GM12878 (cell line): ENCODE measurements at regions not wholly inside any gene's neighbourhood (a gene's known extent, or its start where the extent isn't known, plus 50 kb on each side); places are given as distances from the start of the nearest gene placed in this dataset.

Experiments
- ATAC-seq: fragments of 200-7000 bp; cut with Tn5 transposase; 3 replicates; pipeline ENCODE4 v1.9.1; 2020; ENCODE audit warnings: mild to moderate bottlenecking, moderate library complexity
- BruUV-seq: library from RNA; stranded (reverse); fragments of 400-500 nt; replicated peaks from 2 replicates; lab custom pipeline; 2021; lab: Mats Ljungman, UMichigan
- CTCF ChIA-PET: fragments of 300-600 bp; sonication (Branson Sonifier 250); formaldehyde crosslinking; extraction: SDS; loops from one replicate; lab custom pipeline; 2021; ENCODE audit warnings: inconsistent platforms; lab: Yijun Ruan, JAX
- POLR2A ChIA-PET: fragments of 350-600 bp; formaldehyde crosslinking; extraction: SDS; loops from one replicate; lab custom pipeline; 2021; ENCODE audit warnings: inconsistent platforms; lab: Charles Lee
- RAD21 ChIA-PET: fragments of 300-600 bp; sonication (Branson Sonifier 250); formaldehyde crosslinking; loops from one replicate; lab custom pipeline; 2023; ENCODE audit warnings: antibody characterized with exemption; ENCODE audit not compliant: unreplicated experiment; lab: Charles Lee
- SMC1A ChIA-PET: fragments of 300-600 bp; sonication (Branson Sonifier 250); formaldehyde crosslinking; loops from one replicate; lab custom pipeline; 2023; ENCODE audit not compliant: unreplicated experiment, uncharacterized antibody; lab: Charles Lee
- DNase-seq: peaks from one replicate; pipeline ENCODE4 v3.0.0-alpha.2; 2011; ENCODE audit warnings: low read depth, low spot score
- FAIRE-seq: peaks from 3 replicates; lab custom pipeline; 2011; peaks lifted over from hg19 to GRCh38; lab: Jason Lieb, UNC
- H2AFZ ChIP-seq: 2 replicates; pipeline ENCODE4 v1.6.0; 2011; ENCODE audit warnings: low read depth, low read length, control low read depth; ENCODE audit not compliant: control insufficient read depth
- H3K27ac ChIP-seq: 2 replicates; pipeline ENCODE4 v1.5.1; 2011; ENCODE audit warnings: control low read depth; ENCODE audit not compliant: control insufficient read depth, insufficient read depth
- H3K27me3 ChIP-seq, 2 experiments: replicated peaks in 1 of 2; 2 replicates each; pipeline versions ENCODE4 v1.6.0 to v1.6.1; 2011; ENCODE audit warnings: low read length in 1 of 2; ENCODE audit not compliant: control insufficient read depth in 2 of 2, insufficient read depth in 2 of 2
- H3K36me3 ChIP-seq, 2 experiments: 2 replicates each; pipeline ENCODE4 v1.5.1; 2011; ENCODE audit warnings: low read length in 1 of 2; ENCODE audit not compliant: control insufficient read depth in 2 of 2, insufficient read depth in 2 of 2
- H3K4me1 ChIP-seq: 2 replicates; pipeline ENCODE4 v1.6.1; 2011; ENCODE audit warnings: mild to moderate bottlenecking, low read length, moderate library complexity, mixed read lengths; ENCODE audit not compliant: control insufficient read depth, insufficient read depth
- H3K4me2 ChIP-seq: 2 replicates; pipeline ENCODE4 v1.6.0; 2011; ENCODE audit warnings: control low read depth; ENCODE audit not compliant: control insufficient read depth, insufficient read depth
- H3K4me3 ChIP-seq: fragments of 200-600 bp; sonication (generic); 2 replicates; pipeline ENCODE4 v1.5.1; 2016
- H3K79me2 ChIP-seq: 2 replicates; pipeline ENCODE4 v1.6.0; 2011; ENCODE audit warnings: low read length; ENCODE audit not compliant: control insufficient read depth, insufficient read depth
- H3K9ac ChIP-seq: 2 replicates; pipeline ENCODE4 v1.8.0; 2011; ENCODE audit warnings: low read length, control low read depth, mixed read lengths; ENCODE audit not compliant: control insufficient read depth, insufficient read depth
- H3K9me3 ChIP-seq: replicated peaks from 3 replicates; pipeline ENCODE4 v1.5.1; 2011; ENCODE audit warnings: mild to moderate bottlenecking, low read length; ENCODE audit not compliant: control insufficient read depth, insufficient read depth
- H4K20me1 ChIP-seq: 2 replicates; pipeline ENCODE4 v1.6.0; 2011; ENCODE audit not compliant: control insufficient read depth, insufficient read depth
- FOXK2 ChIP-seq: fragments of 450-650 bp; IDR thresholded peaks from 2 replicates; pipeline ENCODE4 v1.6.1; 2017; ENCODE audit warnings: mild to moderate bottlenecking, moderate library complexity
- KAT2A ChIP-seq: conservative IDR thresholded peaks from 2 replicates; pipeline ENCODE4 v1.6.1; 2011; ENCODE audit warnings: low read depth, low read length; ENCODE audit not compliant: control insufficient read depth
- POU2F2 ChIP-seq: IDR thresholded peaks from 3 replicates; pipeline ENCODE4 v1.6.1; 2011; ENCODE audit warnings: low read depth, mild to moderate bottlenecking, low read length, borderline replicate concordance
- RB1 ChIP-seq: fragments of 450-650 bp; formaldehyde crosslinking; IDR thresholded peaks from 2 replicates; pipeline ENCODE4 v1.6.1; 2017; ENCODE audit warnings: mild to moderate bottlenecking, borderline replicate concordance
- RCOR1 ChIP-seq: conservative IDR thresholded peaks from 2 replicates; pipeline ENCODE4 v1.6.1; 2012; ENCODE audit warnings: low read depth, low read length, improper control_type of control experiment
- TARDBP ChIP-seq: IDR thresholded peaks from 2 replicates; pipeline ENCODE4 v1.6.1; 2016; ENCODE audit warnings: borderline replicate concordance
- in situ Hi-C: fragments of 300-500 bp; cut with MboI; formaldehyde crosslinking; loops from 9 replicates; pipeline ENCODE4 v1.14.3; 2018; ENCODE audit warnings: mixed read lengths
- intact Hi-C: fragments of 100-400 bp; cut with micrococcal nuclease; formaldehyde crosslinking; loops from one replicate; pipeline ENCODE4 v1.14.2; 2022; ENCODE audit not compliant: unreplicated experiment
- TF ChIP-seq, protein P1 (sequence below): IDR thresholded peaks from 2 replicates; pipeline ENCODE4 v1.6.1; 2011; ENCODE audit warnings: mild to moderate bottlenecking, low read depth, low read length, moderate library complexity; ENCODE audit not compliant: insufficient replicate concordance
- TF ChIP-seq, protein P2 (sequence below): IDR thresholded peaks from 2 replicates; pipeline ENCODE4 v1.6.1; 2012; ENCODE audit warnings: low read depth, low read length, improper control_type of control experiment

DNA sequence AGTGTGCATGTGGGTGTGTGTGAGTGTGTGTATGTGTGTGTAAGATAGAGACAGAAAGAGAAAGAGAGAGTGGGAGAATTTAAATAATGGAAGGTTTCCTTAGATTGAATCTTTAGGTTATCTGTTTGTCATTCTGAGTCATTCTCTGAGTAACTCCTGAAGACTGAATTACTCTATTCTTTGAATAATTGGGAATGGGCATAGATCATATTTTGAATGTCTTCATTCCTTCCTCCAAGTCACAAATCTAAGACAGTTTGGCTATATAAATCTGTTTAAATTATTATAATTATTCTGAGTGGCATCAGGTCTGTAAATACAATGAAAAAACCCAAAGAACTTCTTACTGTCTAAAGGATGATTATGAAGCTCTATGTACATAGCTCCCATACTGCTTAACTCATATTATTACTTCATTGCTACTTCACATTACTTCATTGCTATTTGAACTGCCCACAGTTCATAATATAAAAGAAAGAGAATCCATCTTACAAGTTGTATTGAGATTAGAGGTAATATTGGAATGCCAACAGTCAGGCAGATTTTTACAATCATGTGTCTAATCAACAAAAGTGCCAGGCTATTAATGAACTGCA lies 346.6 kb upstream of the CCDC179 start:
- DNase-seq (no peak), ATAC-seq (no peak), FAIRE-seq (no peak)
- ChIA-PET POLR2A (no interaction called here), SMC1A (interaction anchor here (1.1 kb wide), 1 partner anchor 11 kb away, joined by 3 read pairs; no protein-coding TSS in a partner anchor), CTCF (interaction anchor here (1.1 kb wide), 1 partner anchor 186 kb away, joined by 3 read pairs; no protein-coding TSS in a partner anchor), RAD21 (no interaction called here)
- Histone ChIP-seq H3K27ac (no peak overlapping the region), H3K4me2 (no peak overlapping the region), H3K9ac (no peak overlapping the region), H3K27me3 (no peaks in the 10 kb centered on the region), H3K4me1 (no peaks in the 10 kb centered on the region), H3K4me3 (no peak overlapping the region), H3K36me3 (no peaks in the 10 kb centered on the region), H3K9me3 (no peaks in the 10 kb centered on the region; the same call in 2 of the 3 replicates), H3K79me2 (no peaks in the 10 kb centered on the region), H4K20me1 (no peaks in the 10 kb centered on the region), H2AFZ (no peak overlapping the region)
- in situ Hi-C loops (no loop called here), intact Hi-C loops (no loop called here)
- no TSS peak for BruUV-seq
- TF ChIP-seq TARDBP (no peak), POU2F2 (no peak), FOXK2 (no peak), KAT2A (no peak), RCOR1 (no peak), RB1 (no peak)
- TF ChIP-seq, protein P1, sequence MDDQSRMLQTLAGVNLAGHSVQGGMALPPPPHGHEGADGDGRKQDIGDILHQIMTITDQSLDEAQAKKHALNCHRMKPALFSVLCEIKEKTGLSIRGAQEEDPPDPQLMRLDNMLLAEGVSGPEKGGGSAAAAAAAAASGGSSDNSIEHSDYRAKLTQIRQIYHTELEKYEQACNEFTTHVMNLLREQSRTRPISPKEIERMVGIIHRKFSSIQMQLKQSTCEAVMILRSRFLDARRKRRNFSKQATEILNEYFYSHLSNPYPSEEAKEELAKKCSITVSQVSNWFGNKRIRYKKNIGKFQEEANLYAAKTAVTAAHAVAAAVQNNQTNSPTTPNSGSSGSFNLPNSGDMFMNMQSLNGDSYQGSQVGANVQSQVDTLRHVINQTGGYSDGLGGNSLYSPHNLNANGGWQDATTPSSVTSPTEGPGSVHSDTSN, result no peak
- TF ChIP-seq, protein P2, sequence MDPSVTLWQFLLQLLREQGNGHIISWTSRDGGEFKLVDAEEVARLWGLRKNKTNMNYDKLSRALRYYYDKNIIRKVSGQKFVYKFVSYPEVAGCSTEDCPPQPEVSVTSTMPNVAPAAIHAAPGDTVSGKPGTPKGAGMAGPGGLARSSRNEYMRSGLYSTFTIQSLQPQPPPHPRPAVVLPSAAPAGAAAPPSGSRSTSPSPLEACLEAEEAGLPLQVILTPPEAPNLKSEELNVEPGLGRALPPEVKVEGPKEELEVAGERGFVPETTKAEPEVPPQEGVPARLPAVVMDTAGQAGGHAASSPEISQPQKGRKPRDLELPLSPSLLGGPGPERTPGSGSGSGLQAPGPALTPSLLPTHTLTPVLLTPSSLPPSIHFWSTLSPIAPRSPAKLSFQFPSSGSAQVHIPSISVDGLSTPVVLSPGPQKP, result no peak
- TF ChIP-seq, all 136 proteins: peak for 0
